ENCODE measurements at regions not wholly inside any gene's neighbourhood (a gene's known extent, or its start where the extent isn't known, plus 50 kb on each side); places are given as distances from the start of the nearest gene placed in this dataset.

- no peak for DNase-seq
Observed at GRCh38 chr4:130361616-130362015, 1265.7 kb downstream of the C4orf33 start.

DNA sequence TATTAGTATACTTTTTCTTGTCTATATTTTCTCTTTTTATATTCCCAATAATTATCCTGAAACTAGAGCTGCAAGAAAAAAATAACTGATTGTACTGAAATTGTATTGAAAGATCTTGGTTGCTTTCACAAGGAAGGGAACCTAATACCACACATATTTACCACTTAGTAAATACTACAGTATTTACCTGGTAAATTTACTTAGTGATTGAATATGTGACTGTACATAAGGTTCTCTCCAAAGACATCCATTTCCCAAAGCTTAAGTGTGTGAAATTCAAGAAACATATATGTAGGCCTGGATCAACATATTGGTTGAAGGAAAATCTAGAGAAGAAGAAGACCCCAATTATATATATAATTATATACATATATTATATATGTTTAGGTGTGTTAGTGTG lies 1272.7 kb downstream of the C4orf33 start:
- no peak for DNase-seq

DNA sequence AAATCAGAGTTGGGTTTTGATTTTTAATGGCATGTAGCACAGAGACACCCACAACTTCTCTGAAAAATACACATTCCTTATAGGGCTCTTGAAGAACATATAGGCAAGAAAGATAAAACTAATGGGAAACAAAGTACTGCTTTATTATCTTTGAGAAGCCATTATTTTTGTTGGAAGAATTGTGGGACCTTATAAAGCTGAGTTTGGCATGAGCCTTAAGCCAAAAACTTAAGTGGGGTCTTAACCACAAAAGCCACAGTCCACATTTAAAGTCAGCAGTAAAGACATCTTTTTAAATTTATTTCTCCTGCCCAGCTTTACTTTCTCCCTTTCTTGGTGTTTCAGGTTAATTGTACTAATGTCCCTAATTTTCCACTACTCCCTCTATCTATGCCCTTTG lies 1297.3 kb downstream of the C4orf33 start:
- DNase-seq, result no peak

DNA sequence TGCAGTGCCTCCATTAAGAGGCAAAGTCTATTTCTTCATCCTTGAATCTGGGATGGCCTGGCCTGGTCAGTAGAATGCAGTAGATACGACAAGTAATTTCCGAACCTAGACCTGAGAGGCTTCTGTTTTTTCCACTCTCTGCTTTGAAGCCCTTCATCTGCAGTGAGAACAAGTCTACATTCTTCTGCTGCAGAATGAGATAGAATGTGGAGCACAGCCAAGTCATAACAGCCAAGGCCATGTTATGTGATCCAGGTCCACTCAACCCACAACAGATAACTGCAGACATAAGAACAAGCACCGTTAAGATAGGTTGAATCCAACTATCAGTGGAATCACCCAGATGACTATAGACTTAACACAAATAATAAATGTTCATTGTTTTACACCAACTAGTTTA lies 1297.7 kb downstream of the C4orf33 start:
- DNase-seq, result no peak

DNA sequence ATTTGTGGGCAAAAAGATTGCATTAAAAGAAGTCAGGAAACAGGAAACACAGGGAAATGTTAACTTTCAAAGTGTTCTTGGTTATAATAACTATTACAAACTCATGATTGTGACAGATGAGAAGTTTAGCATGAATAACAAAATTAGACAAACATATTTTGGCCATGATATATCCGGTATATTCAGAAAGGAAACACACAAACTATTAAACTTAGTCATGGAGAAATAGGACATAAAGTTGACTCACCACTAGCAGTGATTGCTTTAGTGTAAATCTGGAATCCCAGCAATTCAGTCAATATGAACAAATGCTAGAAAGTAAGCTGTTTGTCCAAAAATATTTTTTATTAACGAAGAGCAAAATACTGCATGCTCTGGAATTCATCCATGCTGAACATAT lies 1299.9 kb downstream of the C4orf33 start:
- no peak for DNase-seq

GRCh38 chr4:130403221-130403620 lies 1307.3 kb downstream of the C4orf33 start:
- DNase-seq, result no peak

DNA sequence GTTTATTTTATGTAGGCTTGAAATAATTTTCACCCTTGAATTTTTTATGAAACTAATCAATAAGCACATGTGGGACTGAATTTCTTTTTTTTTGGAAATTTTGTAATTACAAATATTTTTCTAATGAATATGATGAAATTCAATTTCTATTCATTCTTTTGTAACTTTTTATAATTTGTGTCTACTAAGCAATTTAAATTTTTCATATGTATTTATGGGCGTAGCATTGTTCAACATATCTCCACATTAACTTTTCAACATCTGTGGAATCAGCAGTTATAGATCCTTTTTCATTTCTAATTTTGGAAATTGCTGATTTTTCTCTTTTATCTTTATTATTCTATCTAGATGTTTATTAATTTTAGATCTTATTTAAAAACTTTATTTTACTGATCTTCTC lies 1320.3 kb downstream of the C4orf33 start:
- DNase-seq, result no peak

DNA sequence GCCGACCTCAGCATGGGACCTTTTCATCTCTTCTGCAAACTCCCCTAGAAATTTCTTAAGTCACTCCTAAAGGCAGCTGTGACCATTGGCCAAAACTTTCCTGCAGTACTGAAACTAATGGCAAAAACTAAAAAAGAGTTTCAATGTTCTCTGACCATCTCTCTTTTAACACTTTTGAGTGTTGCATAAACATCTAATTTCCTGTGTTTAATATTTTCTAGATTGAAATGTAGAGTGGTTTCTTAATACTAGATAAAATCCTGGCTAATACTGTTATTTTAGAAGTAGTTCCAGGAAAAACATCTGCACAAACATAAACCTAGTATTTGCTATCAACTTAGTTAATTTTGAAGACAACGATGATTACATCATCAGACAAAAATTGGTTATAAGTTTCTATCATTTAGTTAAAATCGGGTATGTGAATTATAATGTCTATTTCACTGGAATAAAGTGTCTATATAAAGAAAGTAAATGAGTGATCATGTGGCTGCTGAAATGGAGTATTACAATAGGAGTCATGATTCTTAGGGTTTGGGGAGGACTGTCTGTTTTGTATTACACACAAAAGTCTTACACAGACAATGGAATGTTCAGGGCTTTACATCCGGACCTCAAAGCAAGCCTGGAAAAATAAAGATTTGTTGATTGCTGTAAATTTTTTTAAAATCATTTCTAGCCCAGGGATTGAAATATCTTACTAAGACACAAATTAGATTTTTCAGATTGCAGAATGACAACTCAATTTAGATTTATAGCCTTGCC lies 1323.4 kb downstream of the C4orf33 start:
- DNase-seq, result no peak

DNA sequence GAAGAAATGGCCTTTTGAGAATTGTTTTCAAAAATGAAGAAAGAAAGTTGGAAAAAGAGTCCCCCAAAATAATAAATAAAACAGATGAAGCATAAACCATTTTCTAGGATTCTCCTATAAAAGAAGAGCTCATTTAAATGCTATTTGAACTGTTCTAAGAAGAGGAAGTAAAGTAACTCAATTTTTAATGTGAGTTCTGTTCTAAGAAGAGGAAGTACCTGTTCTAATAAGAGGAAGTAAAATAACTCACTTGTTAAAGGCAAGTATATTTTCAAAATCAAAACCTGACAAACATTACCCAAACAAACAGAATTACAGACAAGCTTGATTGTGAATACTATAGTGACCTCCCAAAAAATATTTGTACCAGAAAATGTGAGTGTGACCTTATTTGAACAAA lies 1326.3 kb downstream of the C4orf33 start:
- peak in 2 of 4 experiments; percentile 15 to 17 for DNase-seq

DNA sequence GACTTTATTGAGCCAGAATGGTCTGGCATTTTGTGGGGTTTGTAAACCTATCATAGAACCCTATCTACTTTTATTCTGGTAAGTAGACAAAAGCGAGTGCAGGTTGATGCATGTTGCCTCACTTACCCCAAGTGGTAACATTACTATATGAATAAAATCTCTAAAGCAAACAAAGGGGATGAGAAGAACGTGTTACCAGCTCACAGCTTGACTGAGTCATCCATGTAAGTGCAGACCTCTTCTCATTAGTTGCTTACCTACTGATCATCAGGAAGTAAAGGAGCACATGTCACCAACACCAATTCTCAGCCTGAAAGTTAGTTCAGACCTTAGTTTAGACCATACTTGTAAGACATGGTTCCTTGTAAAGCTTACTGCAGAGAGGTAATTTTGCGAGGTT lies 1328.3 kb downstream of the C4orf33 start:
- no peak for DNase-seq

DNA sequence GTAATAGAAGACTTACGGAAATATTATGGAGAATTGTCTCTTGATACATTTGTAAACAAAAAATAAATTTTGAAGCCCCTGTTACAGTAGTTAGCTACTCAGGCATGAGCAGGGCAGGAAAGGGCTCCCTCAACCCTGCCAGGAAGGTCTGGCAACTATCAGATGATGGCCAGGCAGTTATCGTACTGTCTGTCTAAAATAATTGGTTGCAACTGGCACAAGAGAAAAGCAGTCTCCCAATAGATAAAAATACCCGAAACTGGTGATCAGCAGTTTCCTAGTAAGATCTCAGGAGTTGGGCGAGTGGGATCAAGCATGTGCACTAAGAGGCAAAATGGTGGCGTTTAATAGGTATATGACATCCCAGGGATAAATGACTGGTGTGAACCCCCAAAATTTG lies 1336.3 kb downstream of the C4orf33 start:
- no peak for DNase-seq

DNA sequence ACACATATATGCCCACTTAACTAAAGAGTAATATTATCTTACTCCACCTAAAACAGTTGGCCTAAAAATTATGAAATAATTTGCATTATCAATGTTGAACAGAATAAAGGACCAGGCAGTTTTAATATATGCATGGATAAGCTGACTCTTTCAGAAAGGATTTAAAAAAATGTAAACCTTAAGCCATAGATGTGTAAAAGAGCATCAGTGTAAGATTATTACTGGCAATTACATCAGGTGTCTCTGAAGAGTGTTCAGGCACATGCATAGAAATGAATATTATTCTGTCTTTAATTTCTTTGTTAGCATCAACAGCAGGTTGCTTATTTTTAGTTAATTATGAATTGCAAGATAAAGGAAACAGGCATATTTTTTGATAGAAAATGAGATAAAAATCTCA lies 1353.8 kb downstream of the C4orf33 start:
- DNase-seq, result no peak

DNA sequence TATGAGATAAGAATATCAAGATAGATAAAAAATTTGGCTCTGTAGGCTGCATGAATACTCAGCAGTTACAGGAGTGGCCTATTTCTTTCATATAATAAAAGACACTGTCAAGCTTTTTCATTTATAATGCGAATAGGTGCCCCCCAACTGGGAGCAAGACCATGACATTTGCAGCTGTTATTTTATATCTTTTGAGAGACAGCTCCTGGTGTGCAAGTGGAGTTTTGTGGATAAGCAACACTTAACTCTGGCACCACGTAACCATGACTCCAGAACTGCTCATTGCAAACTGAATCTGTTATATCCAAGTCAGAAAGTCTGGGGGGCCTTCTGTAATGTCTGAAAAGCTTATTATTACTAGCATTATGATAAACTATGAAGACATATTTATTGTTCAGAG lies 1372.4 kb downstream of the C4orf33 start:
- DNase-seq, result no peak

DNA sequence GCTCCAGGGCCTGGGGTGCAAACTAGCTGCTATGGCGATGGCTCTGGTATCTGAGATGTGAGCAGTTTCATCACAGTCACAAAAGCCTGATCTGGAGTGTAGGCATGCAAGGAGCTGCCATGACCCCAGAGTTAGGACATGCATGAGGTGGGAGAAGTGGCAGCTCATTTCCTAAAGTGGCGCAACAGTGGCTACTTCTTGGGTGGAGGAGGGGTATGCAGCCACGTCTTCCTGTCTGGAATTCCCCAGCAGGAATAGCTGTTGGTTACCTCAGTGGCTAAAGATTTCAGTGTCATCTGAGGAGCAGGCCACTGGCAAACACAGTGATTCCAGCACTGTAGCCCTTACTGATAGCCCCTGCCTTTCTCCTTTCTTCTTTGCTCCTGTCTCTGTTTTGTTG lies 1382.5 kb downstream of the C4orf33 start:
- peak in 3 of 4 experiments; percentile 1 to 14 (median 10) for DNase-seq

GRCh38 chr4:130479020-130479419 lies 1383.1 kb downstream of the C4orf33 start:
- no peak for DNase-seq

DNA sequence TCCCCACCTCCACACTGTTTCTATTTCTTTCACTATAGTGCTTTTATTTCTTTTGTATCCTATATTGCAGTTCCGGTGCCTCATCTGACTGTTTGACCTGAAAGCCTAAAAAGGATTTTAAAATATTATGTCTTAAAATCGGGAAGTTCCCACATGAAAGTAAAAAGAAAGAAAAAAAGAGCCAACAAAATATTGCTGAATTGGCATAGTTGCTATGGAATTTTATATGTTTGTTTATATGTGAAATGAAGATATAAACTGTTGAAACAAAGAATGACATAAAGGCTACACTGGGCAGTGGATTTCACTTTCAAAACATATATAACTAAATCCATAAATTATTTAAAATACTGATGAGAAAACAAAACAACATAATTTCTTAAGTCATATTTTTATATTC lies 1383.7 kb downstream of the C4orf33 start:
- DNase-seq, result no peak

DNA sequence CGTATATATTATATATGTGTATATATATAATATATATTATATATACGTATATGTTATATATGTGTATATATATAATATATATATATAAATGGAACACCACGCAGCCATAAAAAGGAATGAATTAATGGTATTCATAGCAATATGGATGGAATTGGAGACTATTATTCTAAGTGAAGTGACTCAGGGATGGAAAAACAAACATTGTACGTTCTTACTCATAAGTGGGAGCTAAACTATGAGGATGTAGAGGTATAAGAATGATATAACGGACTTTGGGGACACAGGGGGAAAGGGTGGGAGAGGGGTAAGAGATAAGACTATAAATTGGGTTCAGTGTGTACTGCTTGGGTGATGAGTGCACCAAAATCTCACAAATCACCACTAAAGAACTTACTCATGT lies 1388.9 kb downstream of the C4orf33 start:
- DNase-seq, result no peak

DNA sequence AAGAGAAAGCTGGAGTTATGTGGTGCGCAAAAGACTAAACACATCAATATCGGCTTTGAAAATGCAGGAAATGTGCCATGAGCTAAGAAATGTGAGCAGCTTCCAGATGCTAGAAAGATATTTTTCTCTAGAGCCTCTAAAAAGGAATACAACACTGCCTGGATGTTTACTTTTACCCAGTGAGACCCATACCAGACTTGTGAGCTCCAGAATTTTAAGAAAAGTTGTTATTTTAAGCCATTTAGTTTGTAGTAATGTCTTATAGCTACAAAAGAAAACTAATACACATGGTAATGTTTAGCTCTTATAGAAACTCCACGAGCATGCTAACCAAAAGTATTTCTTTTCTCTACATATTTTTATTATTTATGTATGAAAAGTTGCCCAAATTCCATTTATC lies 1389.4 kb downstream of the C4orf33 start:
- no peak for DNase-seq

GRCh38 chr4:130486186-130486585 lies 1390.2 kb downstream of the C4orf33 start:
- no peak for DNase-seq

- DNase-seq, result no peak
Observed at GRCh38 chr4:130486841-130487240, 1390.9 kb downstream of the C4orf33 start.

DNA sequence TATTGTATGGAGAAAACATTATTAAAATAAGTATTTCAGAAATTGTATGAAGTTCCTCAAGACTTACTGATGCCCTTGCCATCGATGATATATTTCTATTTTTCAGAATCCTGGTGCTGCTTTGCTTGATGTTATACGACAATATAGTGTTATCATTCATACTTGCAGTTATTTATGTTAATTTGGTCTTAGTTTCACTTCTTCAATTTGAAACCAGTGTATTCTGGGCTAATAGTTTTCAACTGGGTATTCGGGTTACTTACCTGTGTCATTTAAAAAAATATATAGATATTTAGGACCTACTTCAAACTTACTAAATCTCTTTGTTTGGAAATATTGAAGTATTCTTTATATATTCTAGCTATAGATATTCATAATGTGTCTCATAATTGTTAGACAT lies 1414.7 kb downstream of the C4orf33 start:
- DNase-seq, result no peak

DNA sequence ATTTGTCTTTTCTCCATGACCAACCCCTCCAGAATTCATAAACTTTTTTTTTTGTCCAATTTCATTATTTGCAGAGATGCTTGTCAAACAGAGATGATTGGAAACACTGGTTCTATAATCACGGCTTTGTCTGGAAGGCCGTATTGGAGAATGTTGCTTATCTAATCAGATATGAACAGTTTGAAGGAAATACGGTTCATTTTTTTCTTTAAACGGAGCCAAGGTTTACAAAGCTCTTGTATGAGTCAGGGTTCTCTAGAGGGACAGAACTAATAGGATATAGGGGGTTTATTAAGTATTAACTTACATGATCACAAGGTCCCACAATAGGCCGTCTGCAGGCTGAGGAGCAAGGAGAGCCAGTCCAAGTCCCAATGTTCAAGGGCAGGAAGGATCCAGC lies 1415.8 kb downstream of the C4orf33 start:
- DNase-seq, result no peak

DNA sequence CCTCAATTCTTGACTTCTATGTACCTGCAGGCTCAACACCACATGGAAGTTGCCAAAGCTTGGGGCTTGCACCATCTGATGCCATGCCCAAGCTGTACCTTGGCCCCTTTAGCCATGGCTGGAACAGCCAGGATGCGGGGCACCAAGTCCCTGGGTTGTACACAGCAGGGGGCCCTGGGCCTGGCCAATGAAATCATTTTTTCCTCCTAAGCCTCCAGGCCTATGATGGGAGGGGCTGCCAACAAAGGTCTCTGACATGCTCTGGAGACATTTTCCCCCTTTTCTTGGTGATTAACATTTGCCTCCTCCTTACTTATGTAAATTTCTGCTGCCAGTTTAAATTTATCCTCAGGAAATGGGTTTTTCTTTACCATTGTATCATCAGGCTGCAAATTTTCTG lies 1428.1 kb downstream of the C4orf33 start:
- no peak for DNase-seq

GRCh38 chr4:130530505-130530904 lies 1434.6 kb downstream of the C4orf33 start:
- DNase-seq, result no peak

DNA sequence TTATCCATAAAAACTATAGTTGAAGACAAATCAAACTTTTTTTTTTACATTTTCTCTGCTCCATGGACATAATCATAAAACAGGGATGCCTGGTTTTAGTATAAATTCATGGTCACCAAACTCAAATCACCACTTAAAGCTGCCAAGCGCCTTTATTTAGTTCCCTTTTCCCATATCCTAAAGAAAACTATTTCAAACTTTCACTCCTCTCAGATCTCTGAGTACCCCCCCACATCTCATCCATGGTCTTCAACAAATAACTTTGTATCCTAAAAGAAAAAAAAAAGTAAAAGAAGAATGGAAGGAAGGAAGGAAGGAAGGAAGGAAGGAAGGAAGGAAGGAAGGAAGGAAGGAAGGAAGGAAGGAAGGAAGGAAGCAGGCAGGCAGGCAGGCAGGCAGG lies 1438.7 kb downstream of the C4orf33 start:
- DNase-seq, result no peak

Measured in suppressor macrophage (primary cell).